ENCODE measurements at regions not wholly inside any gene's neighbourhood (a gene's known extent, or its start where the extent isn't known, plus 50 kb on each side); places are given as distances from the start of the nearest gene placed in this dataset.

GRCh38 chr6:71220466-71220865 is 68.1 kb upstream of the OGFRL1 start:
- TF ChIP-seq POLR2AphosphoS5 (IDR thresholded peaks at IDR 0.05; ENCODE audit: low read depth, low read length) (no peak), CTCF (IDR thresholded peaks at IDR 0.05) (no peak), REST (IDR thresholded peaks at IDR 0.05; ENCODE audit: insufficient read depth in 1 of 2, low read depth in 2 of 2, low read length in 1 of 2) (no peak), SIN3A (IDR thresholded peaks at IDR 0.05; ENCODE audit: borderline replicate concordance, insufficient read depth, low read depth, low read length) (no peak)
